NOMO-1 treated with dmso at 0.1 percent for 144 hours (cell line): ENCODE measurements at regions not wholly inside any gene's neighbourhood (a gene's known extent, or its start where the extent isn't known, plus 50 kb on each side); places are given as distances from the start of the nearest gene placed in this dataset.

ENCODE experiments used
- DNase-seq: peaks from one replicate; lab custom pipeline; 2025; ENCODE audit not compliant: unreplicated experiment; lab: John Stamatoyannopoulos, UW

DNA sequence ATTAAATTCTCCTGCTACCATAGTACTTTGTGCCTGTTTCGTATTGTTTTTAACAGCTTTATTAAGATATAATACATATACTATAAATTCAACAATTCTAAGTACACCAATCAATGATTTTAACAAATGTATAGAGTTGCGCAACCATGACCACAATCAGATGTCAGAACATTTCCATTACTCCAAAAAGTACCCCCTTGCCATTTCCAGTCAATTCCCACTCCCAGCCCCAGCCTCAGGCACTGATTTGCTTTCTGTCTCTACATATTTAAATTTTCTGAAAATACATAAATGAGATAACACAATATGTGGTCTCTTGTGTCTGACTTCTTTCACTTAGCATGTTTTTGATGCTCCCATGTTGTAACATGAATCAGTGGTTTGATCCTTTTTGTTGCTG lies 193.9 kb downstream of the FIGN start:
- no peak for DNase-seq

DNA sequence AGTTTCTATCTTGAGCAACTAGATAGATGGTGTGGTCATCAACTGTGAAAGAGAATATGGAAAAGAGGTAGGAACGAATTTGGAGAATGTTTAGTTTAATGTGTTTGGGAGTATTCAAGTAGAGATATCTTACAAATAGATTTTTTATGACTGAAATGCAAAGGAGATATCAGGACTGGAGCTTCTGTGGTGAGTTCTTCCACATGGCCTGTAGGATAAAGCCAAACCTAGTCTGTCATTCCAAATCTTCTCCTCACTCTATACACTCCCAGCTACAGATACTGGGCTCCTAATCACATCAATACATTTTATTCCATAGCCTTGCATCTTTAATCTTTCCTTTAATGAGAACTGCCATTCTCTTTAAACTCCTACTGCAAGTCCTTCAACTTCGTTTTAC lies 194.3 kb downstream of the FIGN start:
- no peak for DNase-seq

DNA sequence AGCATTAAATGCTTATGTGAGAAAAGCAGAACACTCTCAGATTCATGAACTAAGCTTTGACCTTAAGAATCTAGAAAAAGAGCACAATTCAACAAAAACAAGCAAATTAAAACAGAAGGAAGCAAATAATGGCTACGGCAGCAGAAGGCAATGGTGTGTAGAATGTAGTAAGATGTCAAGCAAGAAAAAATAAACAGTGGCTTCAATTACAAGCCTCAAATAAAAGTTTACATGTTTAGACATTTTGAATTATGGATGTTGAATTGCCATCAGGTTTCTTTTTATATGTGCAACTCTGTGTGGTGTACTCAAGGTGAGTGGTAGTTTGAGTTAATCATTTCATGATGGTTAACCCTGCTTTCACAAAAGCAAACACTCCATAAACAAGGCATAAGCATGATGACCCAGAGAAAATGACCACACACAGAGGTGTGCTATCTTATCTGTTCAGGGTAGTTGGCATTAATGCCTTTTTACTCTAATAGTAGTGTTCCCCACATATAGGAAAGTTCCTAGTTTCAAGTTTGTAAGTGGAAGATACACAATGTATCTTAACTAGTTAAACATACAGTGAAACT lies 207.1 kb downstream of the FIGN start:
- no peak for DNase-seq

DNA sequence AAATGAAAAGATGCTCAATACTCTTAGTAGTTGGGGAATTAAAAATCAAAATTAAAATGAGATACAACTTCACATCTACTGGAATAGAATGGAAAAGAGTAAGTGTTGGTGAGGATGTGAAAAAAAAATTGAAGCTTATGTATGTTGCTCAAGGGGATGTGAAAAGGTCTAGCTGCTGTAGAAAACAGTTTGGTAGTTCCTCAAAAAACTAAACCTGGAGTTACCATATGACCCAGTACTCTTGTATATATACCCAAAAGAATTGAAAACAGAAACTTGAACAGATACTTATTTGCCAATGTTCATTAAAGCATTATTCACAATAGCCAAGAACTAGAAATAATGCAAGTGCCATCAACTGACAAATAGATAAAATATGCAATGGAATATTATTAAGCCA lies 208.4 kb downstream of the FIGN start:
- DNase-seq, result no peak

DNA sequence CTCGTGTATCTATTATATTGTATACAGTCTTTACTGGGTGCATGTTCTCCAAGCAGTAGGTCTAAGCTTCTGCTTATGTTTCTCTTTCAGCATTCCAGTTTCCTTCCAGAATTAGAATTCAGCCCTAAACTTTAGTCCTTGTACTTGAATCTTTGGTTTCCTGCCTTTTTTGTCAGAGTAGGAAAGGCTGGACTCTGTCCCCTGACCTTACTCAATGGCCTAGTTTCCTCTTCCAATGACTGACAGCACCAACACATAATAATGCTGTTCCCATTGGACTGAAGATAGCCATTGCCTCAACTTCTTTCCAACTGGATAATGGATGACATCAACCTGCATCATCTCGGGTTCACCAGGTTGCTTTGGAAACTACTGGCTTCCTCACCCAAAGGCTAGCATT lies 217.0 kb downstream of the FIGN start:
- DNase-seq, result no peak

DNA sequence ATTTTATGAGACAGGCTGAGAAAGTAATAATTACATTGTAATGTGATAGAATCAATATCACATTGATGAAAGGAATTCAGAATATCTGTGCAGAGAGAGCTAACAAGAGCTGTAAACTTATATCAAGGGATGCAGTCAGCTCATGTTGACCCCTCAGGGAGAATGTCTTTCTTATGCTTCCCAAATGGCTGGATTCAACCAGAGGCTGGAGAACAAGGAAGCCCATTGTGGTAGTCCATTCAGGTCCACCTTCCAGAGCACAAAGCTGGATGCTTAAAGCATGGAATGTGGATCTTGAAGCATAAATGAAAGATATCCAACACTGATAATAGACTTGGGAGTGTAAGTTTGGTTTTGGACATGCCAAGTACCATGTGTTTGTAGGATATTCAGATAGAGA lies 220.0 kb downstream of the FIGN start:
- no peak for DNase-seq

DNA sequence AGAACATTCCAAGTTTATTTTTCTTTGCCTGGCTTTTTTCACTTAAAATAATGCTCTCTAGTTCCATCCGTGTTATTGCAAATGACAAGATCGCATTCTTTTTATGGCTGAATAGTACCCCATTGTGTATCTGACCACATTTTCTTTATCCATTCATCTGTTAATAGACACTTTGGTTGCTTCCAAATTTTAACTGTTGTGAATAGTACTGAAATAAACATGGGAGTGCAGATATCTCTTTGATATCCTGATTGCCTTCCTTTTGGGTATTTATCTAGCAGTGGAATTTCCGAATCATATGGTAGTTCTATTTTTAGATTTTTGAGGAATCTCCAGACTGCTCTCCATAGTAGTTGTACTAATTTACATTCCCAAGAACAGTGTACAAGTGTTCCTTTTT lies 230.5 kb downstream of the FIGN start:
- DNase-seq, result no peak

DNA sequence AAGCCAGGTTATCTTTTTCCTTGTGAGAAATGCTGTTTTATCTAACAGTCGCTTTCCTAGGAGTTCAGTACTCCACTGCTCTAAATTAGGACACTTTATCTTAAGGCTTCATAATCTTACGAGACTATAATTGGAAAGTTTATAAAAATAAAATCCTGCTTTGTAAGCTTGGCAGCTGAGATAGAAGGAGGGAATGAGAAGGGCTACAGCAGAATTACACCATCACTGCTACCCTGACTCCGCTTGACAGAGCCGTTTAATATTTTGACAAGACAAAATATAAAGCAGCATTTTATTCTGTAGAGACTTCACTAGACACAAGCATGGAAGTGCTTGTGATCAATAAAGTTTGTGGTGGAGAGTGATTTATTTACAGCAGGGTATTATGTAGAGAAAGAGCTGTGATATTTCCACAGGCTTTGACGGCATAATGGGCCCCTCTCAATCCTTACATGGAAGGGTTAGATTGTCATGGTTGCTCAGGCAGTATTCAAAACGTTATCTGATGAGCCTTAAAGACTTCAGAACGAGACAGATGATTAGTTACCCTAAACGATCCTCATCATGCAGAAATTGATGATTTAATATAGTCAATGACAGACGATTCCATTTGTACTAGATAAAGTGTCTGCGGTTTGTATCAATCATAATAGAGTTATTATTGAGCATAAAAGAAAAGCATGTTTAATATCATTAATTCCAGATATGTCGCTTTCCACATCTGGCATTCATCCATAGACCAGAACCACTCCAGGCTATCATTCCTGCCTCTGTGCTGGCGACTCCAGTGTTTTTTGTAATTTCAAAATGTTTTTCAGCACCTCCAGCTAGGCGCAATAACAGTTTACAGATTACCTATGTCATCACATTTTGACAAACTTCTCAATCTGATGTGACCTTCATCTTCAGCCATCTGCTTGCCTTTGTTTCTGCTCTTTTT lies 242.2 kb downstream of the FIGN start:
- no peak for DNase-seq

DNA sequence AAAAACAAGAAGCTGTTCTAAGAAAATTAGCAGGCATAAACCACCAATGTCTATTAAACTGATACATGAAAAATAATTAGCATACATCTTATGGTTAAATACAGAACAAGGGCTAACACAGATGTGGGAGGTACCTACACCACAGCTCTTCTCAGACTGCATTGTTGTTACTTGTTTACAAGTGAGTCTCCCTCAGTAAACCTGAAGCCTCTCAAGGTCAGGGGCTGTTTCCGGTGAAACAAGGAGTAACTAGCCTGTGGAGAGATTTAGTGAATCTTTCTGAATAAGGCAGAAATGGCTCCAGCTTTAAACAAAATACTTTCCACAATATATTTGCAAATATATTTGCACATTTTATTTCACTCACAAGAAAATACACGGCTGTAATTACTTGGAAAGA lies 244.0 kb downstream of the FIGN start:
- no peak for DNase-seq

DNA sequence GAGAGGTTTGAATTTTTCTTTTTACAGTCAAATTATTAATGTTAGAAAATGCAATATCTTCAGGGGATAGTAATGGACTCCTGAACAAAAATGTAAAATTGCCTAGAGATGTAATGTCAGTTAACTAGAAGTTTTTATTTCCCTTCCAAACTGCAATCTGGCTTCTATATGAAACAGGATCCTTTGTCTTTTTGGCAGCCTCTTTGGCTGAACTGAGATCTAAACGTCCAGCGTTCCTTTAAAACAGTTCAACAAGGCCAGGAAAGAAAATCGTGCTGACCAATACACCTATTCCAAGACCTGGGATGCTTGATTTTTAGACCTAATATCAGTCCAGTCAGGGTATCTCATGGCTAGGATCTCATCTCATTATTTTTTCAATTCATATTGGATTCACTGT lies 245.5 kb downstream of the FIGN start:
- no peak for DNase-seq

DNA sequence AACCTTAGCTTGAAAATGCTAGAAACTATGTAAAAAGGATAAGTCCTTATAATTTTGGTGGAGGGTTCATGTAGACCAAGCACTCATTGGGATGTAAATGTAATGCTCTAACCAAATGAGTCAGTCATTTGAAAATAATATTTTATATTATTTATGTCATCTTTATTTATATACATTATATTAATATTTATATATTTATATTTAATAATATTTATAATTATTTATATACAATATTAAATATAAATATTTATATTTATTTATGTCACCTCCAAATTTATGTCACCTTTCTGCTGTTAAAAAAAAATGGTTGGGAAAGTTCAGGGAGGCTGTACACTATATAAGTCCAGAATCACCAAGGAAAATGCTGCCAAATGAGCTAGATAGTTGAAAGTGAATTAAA lies 254.3 kb downstream of the FIGN start:
- DNase-seq, result no peak

DNA sequence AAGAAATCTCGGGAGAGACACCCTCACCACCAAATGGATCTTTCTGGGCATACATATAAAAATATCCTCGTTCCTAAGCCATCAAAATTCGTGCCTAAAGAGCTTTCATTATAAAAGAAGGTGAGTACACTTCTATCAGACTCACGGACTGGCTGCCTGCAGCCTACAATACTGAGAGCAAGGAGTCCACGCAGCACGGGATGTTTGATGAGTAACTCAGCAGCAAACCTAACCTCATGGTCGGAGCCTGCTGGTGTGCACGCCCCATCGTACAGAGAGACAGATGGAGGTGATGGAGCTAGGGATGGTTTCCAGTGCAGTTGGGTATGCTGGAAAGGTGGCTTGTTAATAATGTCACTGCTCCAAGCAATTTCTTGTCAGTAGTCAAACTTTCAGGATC lies 256.2 kb downstream of the FIGN start:
- DNase-seq, result no peak

DNA sequence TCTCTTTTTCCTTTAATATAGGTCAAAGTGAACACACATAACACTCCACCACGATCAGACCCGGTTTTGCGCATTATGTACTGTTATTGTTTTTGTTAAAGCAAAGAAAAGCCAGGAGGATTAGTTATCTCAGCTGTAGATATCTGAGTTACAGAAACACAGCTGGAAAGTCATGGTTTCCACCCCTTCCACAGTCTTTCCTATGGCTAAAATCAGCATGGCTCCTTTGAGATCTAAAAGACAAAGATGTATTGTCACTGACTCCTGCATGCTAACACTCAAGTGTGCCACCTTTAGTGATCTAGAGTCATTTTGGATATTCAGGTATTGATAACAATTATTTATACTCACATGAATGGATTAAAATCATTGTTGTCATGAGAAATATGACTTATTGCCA lies 260.0 kb downstream of the FIGN start:
- no peak for DNase-seq

DNA sequence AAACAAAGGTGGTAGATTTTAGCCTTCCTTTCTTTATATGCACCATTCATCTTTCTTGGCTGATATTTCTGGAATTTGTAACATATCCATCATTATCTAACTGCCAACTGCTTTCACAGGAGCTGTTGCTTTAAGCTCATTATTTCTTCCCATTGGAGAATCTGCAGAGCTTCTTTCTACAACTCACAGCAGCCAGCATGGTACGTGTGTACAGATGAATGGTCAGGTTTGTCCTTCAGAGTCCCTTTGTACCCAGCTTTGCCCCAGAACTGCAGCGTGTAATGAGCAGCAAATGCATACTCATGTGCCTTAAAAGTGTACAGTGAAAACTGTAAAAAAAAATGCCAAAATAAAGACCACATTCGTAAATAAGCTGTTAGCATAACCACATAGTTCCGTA lies 260.9 kb downstream of the FIGN start:
- DNase-seq, result no peak

DNA sequence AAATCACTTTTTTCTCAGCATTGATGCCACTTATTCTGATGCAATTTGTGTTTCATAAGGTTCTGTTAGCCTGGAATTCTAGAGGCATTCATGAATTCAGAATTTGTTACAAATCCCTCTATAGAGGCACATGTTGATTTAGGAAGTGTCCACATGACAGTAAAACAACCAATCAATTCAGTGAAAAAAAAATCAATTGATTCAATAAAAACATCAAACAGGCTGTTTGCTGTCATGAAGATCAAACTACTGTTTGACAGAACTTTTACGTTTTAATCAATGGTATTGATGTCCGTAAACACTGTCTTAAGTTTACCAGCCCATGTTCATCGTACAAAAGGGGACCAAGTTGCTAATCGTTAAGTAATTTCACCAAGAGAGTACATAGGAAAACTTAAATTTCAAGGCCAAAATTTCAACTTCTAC lies 261.5 kb downstream of the FIGN start:
- no peak for DNase-seq

DNA sequence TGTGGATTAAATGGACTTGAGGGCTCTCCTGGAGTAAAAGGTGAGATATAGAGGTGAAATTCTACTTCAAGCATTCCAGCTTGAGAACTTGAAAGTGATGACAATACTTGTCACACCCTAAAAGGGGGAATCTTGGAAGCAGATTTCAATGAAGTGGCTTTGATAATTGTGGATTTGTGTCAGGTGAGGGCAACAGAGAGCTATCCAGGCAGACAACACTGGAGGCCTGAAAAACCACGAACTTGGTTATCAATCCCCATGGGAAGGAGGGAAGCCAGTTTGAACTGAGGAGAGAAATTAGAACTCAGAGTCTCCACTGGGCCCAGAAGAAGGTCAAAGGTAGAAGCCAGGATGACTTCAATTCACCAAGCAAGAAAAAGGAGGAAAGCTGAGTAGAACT lies 263.9 kb downstream of the FIGN start:
- no peak for DNase-seq

DNA sequence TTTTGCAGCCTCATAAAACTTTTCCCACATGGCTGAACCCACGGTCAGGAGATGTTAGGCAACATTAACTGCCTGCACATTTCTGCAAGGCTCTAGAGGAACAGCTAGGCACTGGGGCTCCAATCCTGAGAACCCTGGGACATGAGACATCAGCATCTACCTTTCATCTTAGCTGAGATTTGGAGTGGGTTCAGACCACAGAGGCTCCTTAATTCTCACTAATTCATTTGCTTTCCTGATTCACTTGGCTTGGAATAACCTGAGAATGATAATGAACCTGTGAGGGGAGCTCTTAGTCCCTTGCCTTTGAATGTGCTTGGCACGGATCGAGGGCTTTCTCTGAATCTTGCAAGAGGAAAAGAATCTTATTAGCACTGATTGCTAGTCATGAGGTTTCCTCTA lies 266.2 kb downstream of the FIGN start:
- DNase-seq, result no peak

DNA sequence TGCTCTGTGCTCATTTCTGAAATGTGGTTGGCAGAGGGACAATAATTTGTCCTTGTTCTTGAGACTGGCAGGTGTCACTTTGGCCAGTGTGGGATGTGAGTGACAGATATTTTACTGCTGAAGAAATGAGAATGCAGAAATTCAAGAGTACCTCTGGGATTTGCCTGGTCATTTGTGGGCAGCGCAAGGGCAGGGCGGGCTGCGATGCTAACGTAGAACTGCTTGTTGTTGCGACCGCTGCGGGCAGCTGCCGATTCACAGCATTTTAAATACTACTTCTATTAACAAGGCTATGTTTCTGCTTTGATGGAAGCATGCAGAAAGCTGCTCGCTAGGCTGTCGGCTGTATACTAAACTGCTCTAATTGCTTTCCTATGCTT lies 268.6 kb downstream of the FIGN start:
- no peak for DNase-seq

DNA sequence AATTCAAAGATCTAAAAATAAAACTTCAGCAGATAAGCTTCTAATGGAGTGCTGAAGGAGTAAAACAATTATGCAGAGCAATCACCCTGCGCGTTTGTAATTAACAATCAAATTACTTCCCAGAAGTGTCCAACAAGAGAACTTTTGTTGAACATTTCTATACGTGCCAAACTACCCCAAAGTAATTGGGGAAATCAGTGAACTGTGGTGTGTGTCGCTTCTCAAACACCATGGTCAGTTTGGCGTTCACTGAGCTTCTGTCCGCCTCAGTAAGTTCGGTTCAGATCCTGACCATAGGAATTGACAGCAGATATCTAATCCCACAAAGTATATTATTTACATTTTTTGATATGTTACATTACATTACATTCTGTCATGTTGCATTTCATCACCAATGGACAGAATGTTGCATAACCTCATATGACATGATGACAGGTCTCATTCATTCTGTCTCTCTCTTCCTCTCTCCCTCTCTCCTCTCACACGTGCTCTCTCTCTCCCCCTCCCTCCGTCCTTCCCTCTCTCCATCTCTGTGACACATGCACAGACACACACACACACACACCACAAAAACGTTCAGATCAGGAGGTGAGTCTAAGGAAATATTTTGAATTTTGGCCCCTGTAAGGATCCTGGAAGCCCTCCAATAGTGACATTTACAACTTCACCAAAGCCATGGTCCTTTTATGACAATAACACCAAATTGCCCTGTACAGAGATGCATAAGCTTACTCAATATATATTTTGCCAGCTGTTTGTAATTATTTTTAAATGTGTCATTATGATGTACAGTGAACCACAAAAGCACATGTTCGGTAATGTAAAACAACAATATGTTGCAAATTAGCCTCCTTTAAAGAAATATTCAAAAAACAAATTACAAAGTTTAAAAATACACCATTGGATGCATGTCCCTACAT lies 269.2 kb downstream of the FIGN start:
- DNase-seq, result no peak

DNA sequence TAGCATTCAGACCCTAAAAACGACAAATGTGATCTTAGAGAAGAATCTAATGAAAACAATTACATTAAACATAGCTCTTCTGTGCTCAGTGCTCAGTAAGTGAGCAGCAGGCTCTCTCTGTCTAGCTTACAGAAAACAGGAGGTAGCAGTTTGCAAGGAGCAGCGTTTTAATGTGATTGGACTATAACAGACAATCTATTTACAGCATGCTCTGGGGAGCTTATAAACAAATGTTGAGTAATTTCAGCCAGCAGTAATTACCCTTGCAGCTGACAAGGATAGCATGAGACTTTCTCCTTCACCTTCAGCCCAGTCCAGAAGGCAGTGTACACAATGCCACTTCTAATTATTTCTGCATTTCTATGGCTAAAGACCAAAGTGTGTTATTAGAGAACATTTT lies 270.4 kb downstream of the FIGN start:
- no peak for DNase-seq

DNA sequence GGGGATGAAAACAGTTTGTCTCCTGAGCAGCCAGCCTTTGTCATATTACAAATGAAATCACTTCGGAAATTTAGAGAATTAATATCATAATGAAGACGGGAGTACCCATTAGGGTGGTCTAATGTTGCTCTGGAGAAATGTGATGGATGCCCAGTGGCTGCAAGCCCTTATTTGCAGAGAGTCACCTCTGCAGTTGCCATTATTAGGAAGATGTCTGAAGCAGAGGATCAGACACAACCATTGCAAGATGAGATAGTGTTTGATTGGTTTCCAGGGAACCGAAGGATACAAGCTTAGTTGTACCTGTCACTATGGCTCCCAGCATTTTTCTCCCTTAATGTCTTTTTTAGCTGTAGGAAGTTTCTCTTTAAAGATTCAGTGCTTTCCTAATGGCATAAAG lies 272.4 kb downstream of the FIGN start:
- DNase-seq, result no peak

DNA sequence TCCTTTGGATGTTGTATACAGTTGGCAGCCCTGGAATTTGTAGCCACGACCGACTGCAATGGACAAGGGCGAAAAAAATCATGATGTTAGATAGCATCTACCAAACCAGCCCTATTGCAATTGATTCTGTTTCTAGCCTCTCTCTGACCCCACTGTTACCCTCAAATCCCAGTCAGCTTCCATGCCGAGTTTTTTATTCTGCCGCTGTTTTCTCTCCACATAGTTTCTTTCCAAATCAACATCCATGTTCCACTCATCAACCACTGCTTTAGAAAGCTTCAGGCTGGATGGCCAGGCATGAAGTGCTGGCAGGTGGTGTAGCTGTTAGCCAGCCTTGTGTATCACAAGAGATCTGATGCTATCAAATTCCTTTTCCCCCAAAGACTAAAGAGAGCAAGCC lies 272.8 kb downstream of the FIGN start:
- no peak for DNase-seq
